Activated CD4-positive, alpha-beta memory T cell treated with anti-CD3 and anti-CD28 coated beads for 36 hours (primary cell): ENCODE measurements at regions not wholly inside any gene's neighbourhood (a gene's known extent, or its start where the extent isn't known, plus 50 kb on each side); places are given as distances from the start of the nearest gene placed in this dataset.
"Not testable (repeated sequence)": the region's sequence is repeated elsewhere in the genome, so short reads cannot be mapped to it uniquely, and the experiment has no call there.

Experiments
- CTCF ChIA-PET: fragments of 350-600 bp; sonication (Branson Sonifier 250); formaldehyde crosslinking; loops from one replicate; lab custom pipeline; 2021; ENCODE audit warnings: antibody characterized with exemption, inconsistent platforms; lab: Charles Lee
- POLR2A ChIA-PET: fragments of 350-600 bp; sonication (Branson Sonifier 250); formaldehyde crosslinking; loops from one replicate; lab custom pipeline; 2021; ENCODE audit warnings: antibody characterized with exemption; lab: Charles Lee
- DNase-seq: peaks from one replicate; pipeline ENCODE4 v3.0.0-alpha.2; 2020
- H3K27ac Mint-ChIP-seq: one replicate; pipeline ENCODE4 v1.8.0; 2021; ENCODE audit warnings: mixed read lengths
- H3K27me3 Mint-ChIP-seq: one replicate; pipeline ENCODE4 v1.8.0; 2021; ENCODE audit warnings: mixed read lengths
- H3K36me3 Mint-ChIP-seq: one replicate; pipeline ENCODE4 v1.8.0; 2021; ENCODE audit warnings: mixed read lengths
- H3K4me1 Mint-ChIP-seq: one replicate; pipeline ENCODE4 v1.8.0; 2021; ENCODE audit warnings: low read depth, mixed read lengths
- H3K4me3 Mint-ChIP-seq: one replicate; pipeline ENCODE4 v1.8.0; 2021; ENCODE audit warnings: mild to moderate bottlenecking, mixed read lengths
- H3K9me3 Mint-ChIP-seq: one replicate; pipeline ENCODE4 v1.8.0; 2021; ENCODE audit warnings: mixed read lengths
- intact Hi-C: fragments of 100-400 bp; cut with micrococcal nuclease; formaldehyde crosslinking; loops from one replicate; pipeline ENCODE4 v1.15.1; 2023

- H3K4me1 Mint-ChIP-seq = no peaks in the 10 kb centered on the region
- intact Hi-C loops = no loop called here
- no peak for DNase-seq
- ChIA-PET POLR2A (no interaction called here), CTCF (no interaction called here)
- H3K4me3 Mint-ChIP-seq = no peak overlapping the region
- peaks cover 6% of the 10 kb centered on the region for H3K9me3 Mint-ChIP-seq
- no peaks in the 10 kb centered on the region for H3K36me3 Mint-ChIP-seq
- no peak overlapping the region for H3K27ac Mint-ChIP-seq
- no peaks in the 10 kb centered on the region for H3K27me3 Mint-ChIP-seq
Measured at GRCh38 chr7:118907911-118908527, 683.5 kb downstream of the ANKRD7 start.

- H3K27ac Mint-ChIP-seq, POLR2A ChIA-PET, CTCF ChIA-PET, H3K9me3 Mint-ChIP-seq, H3K36me3 Mint-ChIP-seq, H3K4me1 Mint-ChIP-seq, H3K27me3 Mint-ChIP-seq, H3K4me3 Mint-ChIP-seq, DNase-seq, intact Hi-C loops: not testable (repeated sequence)
Measured at GRCh38 chr7:118916120-118916519, 691.6 kb downstream of the ANKRD7 start.

GRCh38 chr7:118918556-118918955, 694.1 kb downstream of the ANKRD7 start:
- DNase-seq = no peak
- Mint-ChIP-seq H3K4me3 (no peak overlapping the region), H3K4me1 (no peaks in the 10 kb centered on the region), H3K27ac (no peak overlapping the region), H3K36me3 (no peaks in the 10 kb centered on the region), H3K27me3 (no peaks in the 10 kb centered on the region), H3K9me3 (peaks cover 4% of the 10 kb centered on the region)
- CTCF ChIA-PET = no interaction called here
- POLR2A ChIA-PET = no interaction called here
- intact Hi-C loops = no loop called here

GRCh38 chr7:118938845-118939244, 714.3 kb downstream of the ANKRD7 start:
- Mint-ChIP-seq H3K36me3 (no peaks in the 10 kb centered on the region), H3K4me1 (no peaks in the 10 kb centered on the region), H3K27me3 (no peaks in the 10 kb centered on the region), H3K27ac (no peak overlapping the region), H3K4me3 (no peak overlapping the region), H3K9me3 (no peaks in the 10 kb centered on the region)
- POLR2A ChIA-PET = no interaction called here
- intact Hi-C loops = no loop called here
- DNase-seq = no peak
- CTCF ChIA-PET = no interaction called here

- no peak overlapping the region for H3K27ac Mint-ChIP-seq
- no peak for DNase-seq
- H3K36me3 Mint-ChIP-seq = no peaks in the 10 kb centered on the region
- POLR2A ChIA-PET = no interaction called here
- intact Hi-C loops = no loop called here
- H3K9me3 Mint-ChIP-seq = no peaks in the 10 kb centered on the region
- H3K4me1 Mint-ChIP-seq = no peaks in the 10 kb centered on the region
- CTCF ChIA-PET = no interaction called here
- no peaks in the 10 kb centered on the region for H3K27me3 Mint-ChIP-seq
- no peak overlapping the region for H3K4me3 Mint-ChIP-seq
Measured at GRCh38 chr7:118944271-118944670, 719.8 kb downstream of the ANKRD7 start.

- POLR2A ChIA-PET = no interaction called here
- intact Hi-C loops = no loop called here
- CTCF ChIA-PET = no interaction called here
- Mint-ChIP-seq H3K4me1 (no peaks in the 10 kb centered on the region), H3K27me3 (no peaks in the 10 kb centered on the region), H3K36me3 (no peaks in the 10 kb centered on the region), H3K9me3 (peaks cover 5% of the 10 kb centered on the region), H3K27ac (no peak overlapping the region), H3K4me3 (no peak overlapping the region)
- DNase-seq = no peak
Measured at GRCh38 chr7:118945911-118946682, 721.6 kb downstream of the ANKRD7 start.

GRCh38 chr7:118948508-118948907, 724.0 kb downstream of the ANKRD7 start:
- ChIA-PET POLR2A (no interaction called here), CTCF (no interaction called here)
- no peaks in the 10 kb centered on the region for H3K27me3 Mint-ChIP-seq

GRCh38 chr7:118949031-118949430, 724.5 kb downstream of the ANKRD7 start:
- POLR2A ChIA-PET = no interaction called here
- Mint-ChIP-seq H3K27ac (no peak overlapping the region), H3K4me1 (no peaks in the 10 kb centered on the region), H3K27me3 (no peaks in the 10 kb centered on the region), H3K36me3 (no peaks in the 10 kb centered on the region), H3K9me3 (peaks cover 11% of the 10 kb centered on the region), H3K4me3 (no peak overlapping the region)
- DNase-seq = no peak
- intact Hi-C loops = no loop called here
- CTCF ChIA-PET = no interaction called here

More at GRCh38 chr7:118948508-118948907, 724.0 kb downstream of the ANKRD7 start:
- no peak overlapping the region for H3K4me3 Mint-ChIP-seq
- no peaks in the 10 kb centered on the region for H3K36me3 Mint-ChIP-seq
- DNase-seq = no peak
- intact Hi-C loops = no loop called here
- H3K27ac Mint-ChIP-seq = no peak overlapping the region
- H3K4me1 Mint-ChIP-seq = no peaks in the 10 kb centered on the region
- H3K9me3 Mint-ChIP-seq = peaks cover 11% of the 10 kb centered on the region

- intact Hi-C loops = not testable (repeated sequence)
Measured at GRCh38 chr7:118956285-118956684, 731.8 kb downstream of the ANKRD7 start.

GRCh38 chr7:118969370-118969769, 744.9 kb downstream of the ANKRD7 start:
- H3K36me3 Mint-ChIP-seq = no peaks in the 10 kb centered on the region
- no peak overlapping the region for H3K4me3 Mint-ChIP-seq
- CTCF ChIA-PET = no interaction called here
- no peak for DNase-seq
- H3K27ac Mint-ChIP-seq = no peak overlapping the region
- POLR2A ChIA-PET = no interaction called here
- intact Hi-C loops = no loop called here
- H3K9me3 Mint-ChIP-seq = peaks cover 5% of the 10 kb centered on the region
- H3K27me3 Mint-ChIP-seq = no peaks in the 10 kb centered on the region
- H3K4me1 Mint-ChIP-seq = no peaks in the 10 kb centered on the region

More at GRCh38 chr7:118956285-118956684, 731.8 kb downstream of the ANKRD7 start:
- H3K4me3 Mint-ChIP-seq, CTCF ChIA-PET, H3K27me3 Mint-ChIP-seq, DNase-seq, H3K27ac Mint-ChIP-seq, H3K36me3 Mint-ChIP-seq, H3K4me1 Mint-ChIP-seq, POLR2A ChIA-PET: not testable (repeated sequence)
- peaks cover 19% of the 10 kb centered on the region for H3K9me3 Mint-ChIP-seq

- Mint-ChIP-seq H3K27me3 (no peaks in the 10 kb centered on the region), H3K4me3 (no peak overlapping the region), H3K4me1 (no peaks in the 10 kb centered on the region), H3K36me3 (no peaks in the 10 kb centered on the region), H3K27ac (no peak overlapping the region), H3K9me3 (peaks cover 5% of the 10 kb centered on the region)
- DNase-seq = no peak
- CTCF ChIA-PET = interaction anchor here (0.6 kb wide), 1 partner anchor 1674 kb away, joined by 3 read pairs; no protein-coding TSS in a partner anchor
- POLR2A ChIA-PET = no interaction called here
- intact Hi-C loops = no loop called here
Measured at GRCh38 chr7:118971706-118972105, 747.2 kb downstream of the ANKRD7 start.

GRCh38 chr7:118974836-118975235, 750.3 kb downstream of the ANKRD7 start:
- intact Hi-C loops = no loop called here
- Mint-ChIP-seq H3K4me3 (no peak overlapping the region), H3K36me3 (no peaks in the 10 kb centered on the region), H3K27ac (no peak overlapping the region), H3K4me1 (no peaks in the 10 kb centered on the region), H3K27me3 (no peaks in the 10 kb centered on the region), H3K9me3 (no peaks in the 10 kb centered on the region)
- no peak for DNase-seq
- ChIA-PET POLR2A (no interaction called here), CTCF (no interaction called here)

GRCh38 chr7:118995350-118995749, 770.8 kb downstream of the ANKRD7 start:
- CTCF ChIA-PET = no interaction called here

More at GRCh38 chr7:118995350-118995749, 770.8 kb downstream of the ANKRD7 start:
- Mint-ChIP-seq H3K4me1 (no peaks in the 10 kb centered on the region), H3K9me3 (no peaks in the 10 kb centered on the region), H3K36me3 (no peaks in the 10 kb centered on the region), H3K27me3 (no peaks in the 10 kb centered on the region), H3K4me3 (no peak overlapping the region), H3K27ac (no peak overlapping the region)
- no peak for DNase-seq
- POLR2A ChIA-PET = no interaction called here
- intact Hi-C loops = no loop called here
